ENCODE measurements at regions not wholly inside any gene's neighbourhood (a gene's known extent, or its start where the extent isn't known, plus 50 kb on each side); places are given as distances from the start of the nearest gene placed in this dataset.

DNA sequence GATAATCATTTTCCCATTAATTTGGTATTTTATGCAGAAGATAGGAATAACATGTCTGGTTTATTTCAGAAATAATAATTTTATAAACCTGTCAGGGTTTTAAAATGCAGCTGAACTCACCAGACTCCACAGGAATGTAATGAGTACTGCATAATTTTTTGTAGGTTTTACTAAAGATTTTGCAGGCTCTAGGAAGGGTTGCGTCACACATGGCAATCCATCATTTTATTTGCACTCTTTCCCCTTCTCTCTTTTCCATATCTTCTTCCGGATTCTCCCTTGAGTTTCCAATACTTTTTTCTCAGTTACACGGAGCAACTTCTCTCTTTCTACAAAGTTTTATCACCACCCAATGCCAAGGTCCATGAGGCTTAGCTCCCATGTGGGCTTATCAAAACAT is 234.7 kb downstream of the NFKBIZ start:
- BruUV-seq (replicated peaks): no TSS peak
- CTCF ChIA-PET: interaction anchor here (1.0 to 2.3 kb wide), 5 partner anchors 9 to 270 kb away, joined by 3 to 9 read pairs (median 7); no protein-coding TSS in a partner anchor
- in situ Hi-C loops (cut with MboI) (no loop called here), intact Hi-C loops (cut with micrococcal nuclease; ENCODE audit: unreplicated experiment) (no loop called here)
- Histone ChIP-seq H3K9ac (ENCODE audit: control insufficient read depth, insufficient read depth, low read length) (no peak overlapping the region), H3K27me3 (replicated peaks in 1 of 2; ENCODE audit: control insufficient read depth in 2 of 2, insufficient read depth in 2 of 2, low read length in 1 of 2) (no peaks in the 10 kb centered on the region), H3K4me2 (ENCODE audit: control insufficient read depth, insufficient read depth) (no peak overlapping the region), H3K27ac (ENCODE audit: control insufficient read depth, insufficient read depth) (no peak overlapping the region), H3K4me1 (ENCODE audit: control insufficient read depth, insufficient read depth, low read length) (no peaks in the 10 kb centered on the region), H3K4me3 (no peak overlapping the region), H4K20me1 (ENCODE audit: control insufficient read depth, insufficient read depth) (no peaks in the 10 kb centered on the region), H3K36me3 (ENCODE audit: control insufficient read depth in 2 of 2, insufficient read depth in 2 of 2, low read length in 1 of 2) (no peaks in the 10 kb centered on the region), H3K9me3 (replicated peaks; ENCODE audit: control insufficient read depth, insufficient read depth, low read length) (no peaks in the 10 kb centered on the region; the same call in 2 of the 3 replicates), H2AFZ (ENCODE audit: control insufficient read depth, low read depth, low read length) (no peak overlapping the region), H3K79me2 (ENCODE audit: control insufficient read depth, insufficient read depth, low read length) (no peaks in the 10 kb centered on the region)
- RAD21 ChIA-PET (ENCODE audit: unreplicated experiment): interaction anchor here (1.2 to 3.1 kb wide), 7 partner anchors 24 to 254 kb away, joined by 3 to 12 read pairs (median 4); no protein-coding TSS in a partner anchor
- DNase-seq (ENCODE audit: low read depth, low spot score): no peak
- FAIRE-seq: no peak
- POLR2A ChIA-PET: interaction anchor here (1.1 to 1.5 kb wide), 3 partner anchors 11 to 121 kb away, joined by 3 read pairs; no protein-coding TSS in a partner anchor
- 34% methylated on average over 3 of the region's 3 CpGs for WGBS (ENCODE audit: insufficient coverage, insufficient replicate concordance, low lambda C conversion rate, missing lambda C conversion rate)
- ATAC-seq: no peak
- SMC1A ChIA-PET (ENCODE audit: uncharacterized antibody, unreplicated experiment): interaction anchor here (0.8 to 5.1 kb wide), 19 partner anchors 10 to 397 kb away, joined by 3 to 48 read pairs (median 4); partner anchors contain the start of gene RPL24
- TF ChIP-seq, protein P1, sequence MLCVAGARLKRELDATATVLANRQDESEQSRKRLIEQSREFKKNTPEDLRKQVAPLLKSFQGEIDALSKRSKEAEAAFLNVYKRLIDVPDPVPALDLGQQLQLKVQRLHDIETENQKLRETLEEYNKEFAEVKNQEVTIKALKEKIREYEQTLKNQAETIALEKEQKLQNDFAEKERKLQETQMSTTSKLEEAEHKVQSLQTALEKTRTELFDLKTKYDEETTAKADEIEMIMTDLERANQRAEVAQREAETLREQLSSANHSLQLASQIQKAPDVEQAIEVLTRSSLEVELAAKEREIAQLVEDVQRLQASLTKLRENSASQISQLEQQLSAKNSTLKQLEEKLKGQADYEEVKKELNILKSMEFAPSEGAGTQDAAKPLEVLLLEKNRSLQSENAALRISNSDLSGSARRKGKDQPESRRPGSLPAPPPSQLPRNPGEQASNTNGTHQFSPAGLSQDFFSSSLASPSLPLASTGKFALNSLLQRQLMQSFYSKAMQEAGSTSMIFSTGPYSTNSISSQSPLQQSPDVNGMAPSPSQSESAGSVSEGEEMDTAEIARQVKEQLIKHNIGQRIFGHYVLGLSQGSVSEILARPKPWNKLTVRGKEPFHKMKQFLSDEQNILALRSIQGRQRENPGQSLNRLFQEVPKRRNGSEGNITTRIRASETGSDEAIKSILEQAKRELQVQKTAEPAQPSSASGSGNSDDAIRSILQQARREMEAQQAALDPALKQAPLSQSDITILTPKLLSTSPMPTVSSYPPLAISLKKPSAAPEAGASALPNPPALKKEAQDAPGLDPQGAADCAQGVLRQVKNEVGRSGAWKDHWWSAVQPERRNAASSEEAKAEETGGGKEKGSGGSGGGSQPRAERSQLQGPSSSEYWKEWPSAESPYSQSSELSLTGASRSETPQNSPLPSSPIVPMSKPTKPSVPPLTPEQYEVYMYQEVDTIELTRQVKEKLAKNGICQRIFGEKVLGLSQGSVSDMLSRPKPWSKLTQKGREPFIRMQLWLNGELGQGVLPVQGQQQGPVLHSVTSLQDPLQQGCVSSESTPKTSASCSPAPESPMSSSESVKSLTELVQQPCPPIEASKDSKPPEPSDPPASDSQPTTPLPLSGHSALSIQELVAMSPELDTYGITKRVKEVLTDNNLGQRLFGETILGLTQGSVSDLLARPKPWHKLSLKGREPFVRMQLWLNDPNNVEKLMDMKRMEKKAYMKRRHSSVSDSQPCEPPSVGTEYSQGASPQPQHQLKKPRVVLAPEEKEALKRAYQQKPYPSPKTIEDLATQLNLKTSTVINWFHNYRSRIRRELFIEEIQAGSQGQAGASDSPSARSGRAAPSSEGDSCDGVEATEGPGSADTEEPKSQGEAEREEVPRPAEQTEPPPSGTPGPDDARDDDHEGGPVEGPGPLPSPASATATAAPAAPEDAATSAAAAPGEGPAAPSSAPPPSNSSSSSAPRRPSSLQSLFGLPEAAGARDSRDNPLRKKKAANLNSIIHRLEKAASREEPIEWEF (IDR thresholded peaks at IDR 0.05; ENCODE audit: insufficient replicate concordance, low read depth, low read length): no peak
- no peak for TF ChIP-seq BCL11A (IDR thresholded peaks at IDR 0.05; ENCODE audit: low read depth, low read length)
- TF ChIP-seq HCFC1 (IDR thresholded peaks at IDR 0.05; ENCODE audit: low read length): no peak
- TF ChIP-seq CHD2 (IDR thresholded peaks at IDR 0.05; ENCODE audit: borderline replicate concordance, low read depth, low read length): no peak
- no peak for TF ChIP-seq EED (IDR thresholded peaks at IDR 0.05; ENCODE audit: low read depth)
- no peak for TF ChIP-seq KLF5 (IDR thresholded peaks at IDR 0.05; ENCODE audit: partially characterized antibody)
- no peak for TF ChIP-seq NFXL1 (IDR thresholded peaks at IDR 0.05; ENCODE audit: borderline replicate concordance)
- no peak for TF ChIP-seq BRCA1 (IDR thresholded peaks at IDR 0.05; ENCODE audit: low read depth, low read length)
- no peak for TF ChIP-seq ZSCAN29 (IDR thresholded peaks at IDR 0.05)
- TF ChIP-seq, protein P2, sequence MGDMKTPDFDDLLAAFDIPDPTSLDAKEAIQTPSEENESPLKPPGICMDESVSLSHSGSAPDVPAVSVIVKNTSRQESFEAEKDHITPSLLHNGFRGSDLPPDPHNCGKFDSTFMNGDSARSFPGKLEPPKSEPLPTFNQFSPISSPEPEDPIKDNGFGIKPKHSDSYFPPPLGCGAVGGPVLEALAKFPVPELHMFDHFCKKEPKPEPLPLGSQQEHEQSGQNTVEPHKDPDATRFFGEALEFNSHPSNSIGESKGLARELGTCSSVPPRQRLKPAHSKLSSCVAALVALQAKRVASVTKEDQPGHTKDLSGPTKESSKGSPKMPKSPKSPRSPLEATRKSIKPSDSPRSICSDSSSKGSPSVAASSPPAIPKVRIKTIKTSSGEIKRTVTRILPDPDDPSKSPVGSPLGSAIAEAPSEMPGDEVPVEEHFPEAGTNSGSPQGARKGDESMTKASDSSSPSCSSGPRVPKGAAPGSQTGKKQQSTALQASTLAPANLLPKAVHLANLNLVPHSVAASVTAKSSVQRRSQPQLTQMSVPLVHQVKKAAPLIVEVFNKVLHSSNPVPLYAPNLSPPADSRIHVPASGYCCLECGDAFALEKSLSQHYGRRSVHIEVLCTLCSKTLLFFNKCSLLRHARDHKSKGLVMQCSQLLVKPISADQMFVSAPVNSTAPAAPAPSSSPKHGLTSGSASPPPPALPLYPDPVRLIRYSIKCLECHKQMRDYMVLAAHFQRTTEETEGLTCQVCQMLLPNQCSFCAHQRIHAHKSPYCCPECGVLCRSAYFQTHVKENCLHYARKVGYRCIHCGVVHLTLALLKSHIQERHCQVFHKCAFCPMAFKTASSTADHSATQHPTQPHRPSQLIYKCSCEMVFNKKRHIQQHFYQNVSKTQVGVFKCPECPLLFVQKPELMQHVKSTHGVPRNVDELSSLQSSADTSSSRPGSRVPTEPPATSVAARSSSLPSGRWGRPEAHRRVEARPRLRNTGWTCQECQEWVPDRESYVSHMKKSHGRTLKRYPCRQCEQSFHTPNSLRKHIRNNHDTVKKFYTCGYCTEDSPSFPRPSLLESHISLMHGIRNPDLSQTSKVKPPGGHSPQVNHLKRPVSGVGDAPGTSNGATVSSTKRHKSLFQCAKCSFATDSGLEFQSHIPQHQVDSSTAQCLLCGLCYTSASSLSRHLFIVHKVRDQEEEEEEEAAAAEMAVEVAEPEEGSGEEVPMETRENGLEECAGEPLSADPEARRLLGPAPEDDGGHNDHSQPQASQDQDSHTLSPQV (IDR thresholded peaks at IDR 0.05): no peak
- no peak for TF ChIP-seq IRF5 (IDR thresholded peaks at IDR 0.05; ENCODE audit: borderline replicate concordance)
- TF ChIP-seq KAT2A (conservative IDR thresholded peaks at IDR 0.05; ENCODE audit: control insufficient read depth, low read depth, low read length): no peak
- TF ChIP-seq NR2C2 (IDR thresholded peaks at IDR 0.05; ENCODE audit: borderline replicate concordance, control insufficient read depth, insufficient read length, low read depth): no peak
- TF ChIP-seq SPI1 (IDR thresholded peaks at IDR 0.05; ENCODE audit: borderline replicate concordance, insufficient read depth, low read depth, low read length): no peak
- TF ChIP-seq SMARCA5 (IDR thresholded peaks at IDR 0.05): no peak
